Skeletal muscle satellite cell (primary cell): ENCODE measurements at regions not wholly inside any gene's neighbourhood (a gene's known extent, or its start where the extent isn't known, plus 50 kb on each side); places are given as distances from the start of the nearest gene placed in this dataset.

Experiments
- H3K27me3 ChIP-seq: 2 replicates; pipeline ENCODE4 v1.7.0; 2013; ENCODE audit warnings: low read length; ENCODE audit not compliant: control insufficient read depth, insufficient read depth
- H3K36me3 ChIP-seq: 2 replicates; pipeline ENCODE4 v1.7.0; 2013; ENCODE audit warnings: mild to moderate bottlenecking, control low read depth, low read length; ENCODE audit not compliant: insufficient read depth
- H3K4me1 ChIP-seq: 2 replicates; pipeline ENCODE4 v1.7.0; 2013; ENCODE audit warnings: low read length; ENCODE audit not compliant: control insufficient read depth, insufficient read depth
- H3K4me2 ChIP-seq: 2 replicates; pipeline ENCODE4 v1.7.0; 2013; ENCODE audit warnings: mild to moderate bottlenecking, low read length
- H3K4me3 ChIP-seq: 2 replicates; pipeline ENCODE4 v1.7.0; 2013; ENCODE audit warnings: low read length
- H3K9ac ChIP-seq: 2 replicates; pipeline ENCODE4 v1.7.0; 2013; ENCODE audit warnings: mild to moderate bottlenecking, low read depth, low read length, moderate library complexity
- H3K9me3 ChIP-seq: replicated peaks from 2 replicates; pipeline ENCODE4 v1.7.0; 2013; ENCODE audit warnings: mild to moderate bottlenecking, control low read depth, low read length

- Histone ChIP-seq H3K4me1 (peaks cover 13% of the 10 kb centered on the region), H3K9ac (no peak overlapping the region), H3K4me2 (no peak overlapping the region), H3K9me3 (no peaks in the 10 kb centered on the region), H3K4me3 (no peak overlapping the region), H3K36me3 (no peaks in the 10 kb centered on the region), H3K27me3 (no peaks in the 10 kb centered on the region)
Observed at GRCh38 chr13:100883453-100883852, 208.9 kb upstream of the TMTC4 start.

- Histone ChIP-seq H3K36me3 (no peaks in the 10 kb centered on the region), H3K4me3 (no peak overlapping the region), H3K4me1 (no peaks in the 10 kb centered on the region), H3K4me2 (no peak overlapping the region), H3K27me3 (no peaks in the 10 kb centered on the region), H3K9ac (no peak overlapping the region), H3K9me3 (peaks cover 2% of the 10 kb centered on the region)
Observed at GRCh38 chr13:100881291-100881864, 206.8 kb upstream of the TMTC4 start.

GRCh38 chr13:100880166-100880565 is 205.6 kb upstream of the TMTC4 start:
- H3K9me3 ChIP-seq = peaks cover 5% of the 10 kb centered on the region
- H3K9ac ChIP-seq = no peak overlapping the region
- no peak overlapping the region for H3K4me3 ChIP-seq
- no peaks in the 10 kb centered on the region for H3K27me3 ChIP-seq
- H3K4me1 ChIP-seq = peaks cover 10% of the 10 kb centered on the region
- H3K36me3 ChIP-seq = no peaks in the 10 kb centered on the region
- H3K4me2 ChIP-seq = no peak overlapping the region

GRCh38 chr13:100879255-100879654 is 204.7 kb upstream of the TMTC4 start:
- H3K9ac ChIP-seq = no peak overlapping the region
- H3K4me3 ChIP-seq = no peak overlapping the region
- H3K27me3 ChIP-seq = no peaks in the 10 kb centered on the region
- H3K36me3 ChIP-seq = no peaks in the 10 kb centered on the region
- H3K9me3 ChIP-seq = peaks cover 5% of the 10 kb centered on the region
- peaks cover 11% of the 10 kb centered on the region for H3K4me1 ChIP-seq
- H3K4me2 ChIP-seq = no peak overlapping the region

- Histone ChIP-seq H3K27me3 (no peaks in the 10 kb centered on the region), H3K4me1 (peaks cover 11% of the 10 kb centered on the region), H3K9me3 (peaks cover 5% of the 10 kb centered on the region), H3K4me3 (no peak overlapping the region), H3K9ac (no peak overlapping the region), H3K4me2 (peak overlapping the region; percentile 70), H3K36me3 (no peaks in the 10 kb centered on the region)
Observed at GRCh38 chr13:100876044-100876403, 201.4 kb upstream of the TMTC4 start.

- peak overlapping the region; percentile 41 for H3K4me3 ChIP-seq
- H3K4me2 ChIP-seq = peak overlapping the region; percentile 70
- peak overlapping the region; percentile 1 for H3K9ac ChIP-seq
- peaks cover 11% of the 10 kb centered on the region for H3K4me1 ChIP-seq
- H3K27me3 ChIP-seq = no peaks in the 10 kb centered on the region
- H3K9me3 ChIP-seq = peaks cover 5% of the 10 kb centered on the region
- no peaks in the 10 kb centered on the region for H3K36me3 ChIP-seq
Observed at GRCh38 chr13:100875392-100876043, 200.9 kb upstream of the TMTC4 start.

- H3K27me3 ChIP-seq = no peaks in the 10 kb centered on the region
- H3K4me2 ChIP-seq = no peak overlapping the region
- no peak overlapping the region for H3K9ac ChIP-seq
- H3K36me3 ChIP-seq = no peaks in the 10 kb centered on the region
- no peak overlapping the region for H3K4me3 ChIP-seq
- peaks cover 5% of the 10 kb centered on the region for H3K9me3 ChIP-seq
- peaks cover 11% of the 10 kb centered on the region for H3K4me1 ChIP-seq
Observed at GRCh38 chr13:100872761-100873160, 198.2 kb upstream of the TMTC4 start.

- Histone ChIP-seq H3K36me3 (no peaks in the 10 kb centered on the region), H3K9me3 (no peaks in the 10 kb centered on the region), H3K9ac (no peak overlapping the region), H3K27me3 (no peaks in the 10 kb centered on the region), H3K4me3 (no peak overlapping the region), H3K4me2 (no peak overlapping the region), H3K4me1 (peaks cover 7% of the 10 kb centered on the region)
Observed at GRCh38 chr13:100870898-100871297, 196.3 kb upstream of the TMTC4 start.

- H3K27me3 ChIP-seq = peaks cover 6% of the 10 kb centered on the region
- no peak overlapping the region for H3K4me3 ChIP-seq
- H3K36me3 ChIP-seq = no peaks in the 10 kb centered on the region
- no peaks in the 10 kb centered on the region for H3K9me3 ChIP-seq
- no peaks in the 10 kb centered on the region for H3K4me1 ChIP-seq
- H3K9ac ChIP-seq = no peak overlapping the region
- no peak overlapping the region for H3K4me2 ChIP-seq
Observed at GRCh38 chr13:100860866-100861265, 186.3 kb upstream of the TMTC4 start.

- Histone ChIP-seq H3K4me2 (no peak overlapping the region), H3K9me3 (no peaks in the 10 kb centered on the region), H3K9ac (no peak overlapping the region), H3K4me3 (no peak overlapping the region), H3K36me3 (no peaks in the 10 kb centered on the region), H3K4me1 (no peaks in the 10 kb centered on the region), H3K27me3 (peaks cover 12% of the 10 kb centered on the region)
Observed at GRCh38 chr13:100859861-100860260, 185.3 kb upstream of the TMTC4 start.

GRCh38 chr13:100855151-100855550 is 180.6 kb upstream of the TMTC4 start:
- Histone ChIP-seq H3K4me2 (no peak overlapping the region), H3K27me3 (peaks cover 30% of the 10 kb centered on the region)

GRCh38 chr13:100854006-100854405 is 179.4 kb upstream of the TMTC4 start:
- no peaks in the 10 kb centered on the region for H3K9me3 ChIP-seq
- no peaks in the 10 kb centered on the region for H3K36me3 ChIP-seq
- H3K4me3 ChIP-seq = no peak overlapping the region
- H3K4me2 ChIP-seq = no peak overlapping the region
- H3K27me3 ChIP-seq = peaks cover 30% of the 10 kb centered on the region
- H3K4me1 ChIP-seq = no peaks in the 10 kb centered on the region
- no peak overlapping the region for H3K9ac ChIP-seq

More at GRCh38 chr13:100855151-100855550, 180.6 kb upstream of the TMTC4 start:
- no peaks in the 10 kb centered on the region for H3K4me1 ChIP-seq
- no peak overlapping the region for H3K4me3 ChIP-seq
- no peaks in the 10 kb centered on the region for H3K36me3 ChIP-seq
- H3K9me3 ChIP-seq = no peaks in the 10 kb centered on the region
- no peak overlapping the region for H3K9ac ChIP-seq
